UCSD-AML1 (cell line): ENCODE measurements at regions not wholly inside any gene's neighbourhood (a gene's known extent, or its start where the extent isn't known, plus 50 kb on each side); places are given as distances from the start of the nearest gene placed in this dataset.

Experiments used
- DNase-seq: peaks from one replicate; lab custom pipeline; 2025; ENCODE audit not compliant: unreplicated experiment; lab: John Stamatoyannopoulos, UW

DNA sequence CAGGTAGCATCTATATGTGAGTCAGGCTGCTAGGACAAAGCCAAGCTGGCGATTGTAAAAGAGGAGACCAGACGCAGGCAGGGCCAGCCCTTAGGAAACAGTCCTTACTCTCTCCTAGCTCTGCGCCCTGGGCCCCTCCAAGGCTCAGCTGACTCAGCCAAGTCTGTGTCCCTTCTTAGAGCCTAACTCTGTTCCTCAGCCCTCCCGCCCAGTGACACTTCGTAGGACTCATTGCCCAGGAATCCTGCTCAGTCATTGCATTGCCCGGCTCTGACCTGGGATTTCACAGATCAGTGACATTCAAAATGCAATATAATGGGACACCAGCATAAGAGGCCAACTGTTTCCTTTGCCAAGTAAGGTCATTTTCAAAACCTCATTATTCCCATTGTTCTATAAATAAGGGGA is 244.2 kb downstream of the TLE3 start:
- no peak for DNase-seq

- DNase-seq, result no peak
Observed at GRCh38 chr15:69854001-69854400, 243.7 kb downstream of the TLE3 start.

GRCh38 chr15:69854521-69855181 is 243.1 kb downstream of the TLE3 start:
- DNase-seq, result no peak

GRCh38 chr15:69855258-69856000 is 242.3 kb downstream of the TLE3 start:
- DNase-seq, result no peak

DNA sequence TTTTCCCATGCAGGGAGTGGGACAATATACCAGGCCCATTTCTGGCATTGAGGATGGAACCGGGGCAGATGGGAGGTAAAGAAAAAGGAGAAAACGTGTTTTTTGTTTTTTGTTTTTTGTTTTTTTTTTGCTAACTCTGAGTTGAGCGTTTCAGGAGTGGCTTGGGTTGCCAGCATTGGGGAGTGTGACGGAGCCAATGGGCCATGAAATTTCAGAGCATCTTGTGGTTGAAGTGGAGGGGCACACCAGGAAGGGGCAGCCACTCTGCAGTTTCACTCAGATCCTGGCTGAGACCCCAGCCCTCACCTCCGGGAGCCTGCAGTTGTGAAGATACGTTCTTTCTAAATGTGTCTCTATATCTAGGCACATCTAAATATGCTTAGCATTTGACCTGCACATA is 240.5 kb downstream of the TLE3 start:
- DNase-seq, result no peak

DNA sequence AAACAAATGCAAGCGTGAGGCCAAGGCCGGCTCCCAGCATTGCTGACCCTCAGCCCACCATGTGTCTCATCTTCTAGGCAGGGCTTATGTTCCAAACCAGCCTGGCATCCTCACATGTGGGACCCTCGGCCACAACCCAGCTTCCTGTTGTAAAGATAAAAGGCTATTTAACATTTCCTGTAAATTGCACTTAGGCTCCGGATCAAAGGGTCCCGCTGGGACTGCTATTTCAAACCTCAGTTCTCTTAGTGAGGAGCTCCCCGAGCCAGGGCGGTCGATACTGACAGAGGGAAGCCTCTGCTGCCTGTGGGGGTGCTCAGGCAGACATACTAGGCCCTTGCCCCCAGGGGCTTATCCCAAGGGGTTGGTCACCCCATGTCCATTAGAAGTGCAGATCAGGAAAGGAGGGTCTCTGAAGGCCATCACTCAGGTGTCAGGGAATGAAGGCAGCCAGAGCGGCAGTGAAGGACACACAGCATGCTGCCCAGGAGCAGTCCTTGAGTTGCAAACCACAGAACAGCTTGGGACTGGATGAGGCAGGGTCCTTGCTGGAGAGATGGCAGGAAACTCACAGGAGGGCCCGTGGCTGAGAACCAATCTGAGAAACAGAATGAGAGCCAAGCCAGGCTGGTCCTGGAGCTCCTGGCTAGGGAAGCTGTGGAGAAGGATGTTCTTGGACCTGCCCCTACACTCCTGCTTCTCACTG is 239.9 kb downstream of the TLE3 start:
- DNase-seq, result no peak

DNA sequence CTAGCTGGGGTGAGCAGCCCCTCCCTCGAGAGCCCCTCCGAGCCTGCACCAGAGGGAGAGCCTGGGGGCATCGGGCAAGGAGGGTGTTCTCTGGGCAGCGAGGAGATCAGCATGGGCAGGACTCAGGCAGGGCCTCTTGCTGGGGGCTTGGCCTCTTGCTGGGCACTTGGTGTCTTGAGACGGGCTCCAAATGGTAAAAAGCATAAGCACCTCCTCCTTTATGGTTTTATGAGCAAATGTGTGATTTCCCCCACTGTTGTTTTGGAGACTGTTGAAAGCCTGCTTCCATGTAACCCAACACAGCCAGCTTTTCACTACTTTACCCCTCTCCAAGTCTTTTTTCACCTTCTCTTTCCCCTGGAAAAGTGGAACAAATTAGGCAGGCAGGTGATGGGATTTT is 239.3 kb downstream of the TLE3 start:
- no peak for DNase-seq

GRCh38 chr15:69859866-69860265 is 237.9 kb downstream of the TLE3 start:
- DNase-seq, result no peak

- no peak for DNase-seq
Observed at GRCh38 chr15:69860321-69860720, 237.4 kb downstream of the TLE3 start.

- DNase-seq, result no peak
Observed at GRCh38 chr15:69860921-69861320, 236.8 kb downstream of the TLE3 start.

- no peak for DNase-seq
Observed at GRCh38 chr15:69861331-69862171, 236.2 kb downstream of the TLE3 start.

- DNase-seq, result no peak
Observed at GRCh38 chr15:69862540-69862939, 235.2 kb downstream of the TLE3 start.

- no peak for DNase-seq
Observed at GRCh38 chr15:69863446-69863845, 234.3 kb downstream of the TLE3 start.

DNA sequence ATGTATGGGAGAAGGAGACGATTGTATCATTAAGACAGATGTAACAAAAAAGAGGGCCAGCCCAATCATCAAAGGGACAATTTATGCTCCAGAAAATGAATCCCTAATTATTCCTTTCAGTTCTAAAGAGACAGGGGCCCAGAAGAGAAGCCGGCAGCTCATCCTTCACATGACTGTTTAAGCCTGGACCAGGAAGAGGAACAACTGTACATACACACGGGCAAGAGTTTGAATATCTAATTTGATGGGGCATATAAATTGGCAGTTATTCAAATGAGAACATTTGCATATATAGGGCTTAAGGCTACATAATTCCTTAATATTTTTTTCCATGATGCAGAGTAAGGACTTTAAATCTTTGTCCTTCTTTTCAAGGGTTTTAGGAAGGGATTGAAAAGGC is 232.3 kb downstream of the TLE3 start:
- no peak for DNase-seq

- no peak for DNase-seq
Observed at GRCh38 chr15:69868756-69869155, 229.0 kb downstream of the TLE3 start.

DNA sequence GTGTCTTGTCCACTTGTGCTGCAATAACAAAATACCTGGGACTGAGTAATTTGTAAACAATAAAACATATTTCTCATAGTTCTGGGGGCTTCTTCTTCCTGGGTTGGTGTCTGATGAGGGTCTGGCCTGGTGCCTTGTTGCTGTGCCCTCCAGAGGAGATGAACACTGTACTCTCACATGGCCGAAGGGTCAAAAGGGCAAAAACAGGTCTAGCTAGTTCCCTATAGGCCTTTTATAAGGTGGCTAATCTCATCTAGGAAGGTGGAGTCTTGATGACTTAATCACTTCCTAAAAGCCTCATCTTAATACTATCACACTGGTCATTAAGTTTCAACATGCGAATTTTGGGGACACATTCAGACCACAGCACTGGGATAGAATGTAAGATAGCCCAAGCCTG is 228.4 kb downstream of the TLE3 start:
- DNase-seq, result no peak

DNA sequence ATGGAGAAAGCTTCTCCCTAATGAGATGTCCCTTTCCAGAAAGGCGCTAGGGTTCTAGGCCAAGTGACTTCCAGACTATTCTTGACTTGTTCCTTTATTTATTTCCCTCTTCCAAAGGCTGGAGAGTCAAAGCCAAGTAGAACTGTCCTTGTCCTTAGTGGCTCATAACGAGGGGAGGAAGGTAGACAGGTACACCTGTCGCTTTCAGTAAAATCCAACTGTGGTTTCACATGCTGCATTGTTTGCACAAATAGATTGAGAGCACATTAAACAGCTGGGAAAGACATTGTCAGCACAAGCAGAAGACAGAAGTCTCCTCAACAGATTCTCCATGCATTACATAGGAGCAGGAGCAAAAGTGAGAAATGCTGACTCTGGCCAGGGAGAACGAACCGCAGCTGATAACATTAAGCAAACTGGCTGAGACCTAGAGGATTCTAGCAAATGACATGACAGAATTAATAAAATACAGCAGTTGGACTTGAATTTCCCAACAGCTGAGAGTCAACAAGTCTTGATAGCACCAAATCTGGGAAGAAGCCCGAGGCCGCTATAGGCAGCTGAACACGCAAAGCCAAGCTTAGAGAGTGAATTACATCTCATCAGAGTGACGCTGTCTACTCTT is 227.7 kb downstream of the TLE3 start:
- no peak for DNase-seq

- DNase-seq, result no peak
Observed at GRCh38 chr15:69871511-69872134, 226.1 kb downstream of the TLE3 start.

DNA sequence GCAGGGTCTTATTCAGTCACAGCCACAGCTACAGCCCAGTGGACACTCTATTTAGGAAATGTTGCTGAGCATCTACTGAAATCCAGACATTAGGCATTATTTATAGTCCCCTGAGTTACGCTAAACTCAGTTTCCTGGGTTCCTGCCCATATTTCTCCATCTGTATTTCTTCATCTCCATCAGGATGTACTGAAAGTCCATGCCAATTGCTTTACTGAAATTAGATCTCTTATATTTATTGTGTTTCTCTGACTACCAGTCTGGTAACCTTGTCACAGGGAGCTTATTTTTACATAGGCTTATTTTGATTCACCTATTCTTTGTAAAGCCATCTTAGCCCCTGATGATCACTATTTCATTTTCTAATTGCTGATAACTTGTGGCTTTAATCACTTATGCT is 223.9 kb downstream of the TLE3 start:
- DNase-seq, result no peak

DNA sequence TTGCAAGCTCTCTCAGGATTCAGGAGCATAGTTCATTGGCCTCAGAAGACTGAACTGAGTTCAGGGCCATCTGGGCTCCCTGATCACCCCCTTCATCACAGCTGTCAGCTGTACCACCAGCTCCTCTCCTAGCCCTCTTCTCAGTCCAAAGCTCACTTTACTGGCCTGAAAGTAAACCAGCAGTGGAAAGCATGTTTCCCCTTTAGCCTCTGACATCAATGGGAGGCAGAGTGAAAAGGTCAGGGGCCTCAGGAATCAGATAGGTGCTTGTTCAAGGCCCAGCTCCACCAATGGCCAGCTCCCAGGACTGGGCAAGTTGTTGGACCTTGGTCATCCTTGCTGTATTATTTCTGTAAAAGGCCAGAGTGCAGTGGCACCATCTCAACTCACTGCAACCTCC is 223.4 kb downstream of the TLE3 start:
- DNase-seq, result no peak
